KBM-7 (cell line): ENCODE measurements at regions not wholly inside any gene's neighbourhood (a gene's known extent, or its start where the extent isn't known, plus 50 kb on each side); places are given as distances from the start of the nearest gene placed in this dataset.
"Not testable (repeated sequence)": the region's sequence is repeated elsewhere in the genome, so short reads cannot be mapped to it uniquely, and the experiment has no call there.

Experiments used
- DNase-seq: peaks from one replicate; pipeline ENCODE4 v3.0.0-alpha.2; 2015
- in situ Hi-C: fragments of 300-500 bp; cut with MboI; formaldehyde crosslinking; loops from 2 replicates; pipeline ENCODE4 v1.14.3; 2020; ENCODE audit warnings: low sequenced_read_pairs, low pct_unique_long_range_greater_than_20kb, mixed read lengths

DNA sequence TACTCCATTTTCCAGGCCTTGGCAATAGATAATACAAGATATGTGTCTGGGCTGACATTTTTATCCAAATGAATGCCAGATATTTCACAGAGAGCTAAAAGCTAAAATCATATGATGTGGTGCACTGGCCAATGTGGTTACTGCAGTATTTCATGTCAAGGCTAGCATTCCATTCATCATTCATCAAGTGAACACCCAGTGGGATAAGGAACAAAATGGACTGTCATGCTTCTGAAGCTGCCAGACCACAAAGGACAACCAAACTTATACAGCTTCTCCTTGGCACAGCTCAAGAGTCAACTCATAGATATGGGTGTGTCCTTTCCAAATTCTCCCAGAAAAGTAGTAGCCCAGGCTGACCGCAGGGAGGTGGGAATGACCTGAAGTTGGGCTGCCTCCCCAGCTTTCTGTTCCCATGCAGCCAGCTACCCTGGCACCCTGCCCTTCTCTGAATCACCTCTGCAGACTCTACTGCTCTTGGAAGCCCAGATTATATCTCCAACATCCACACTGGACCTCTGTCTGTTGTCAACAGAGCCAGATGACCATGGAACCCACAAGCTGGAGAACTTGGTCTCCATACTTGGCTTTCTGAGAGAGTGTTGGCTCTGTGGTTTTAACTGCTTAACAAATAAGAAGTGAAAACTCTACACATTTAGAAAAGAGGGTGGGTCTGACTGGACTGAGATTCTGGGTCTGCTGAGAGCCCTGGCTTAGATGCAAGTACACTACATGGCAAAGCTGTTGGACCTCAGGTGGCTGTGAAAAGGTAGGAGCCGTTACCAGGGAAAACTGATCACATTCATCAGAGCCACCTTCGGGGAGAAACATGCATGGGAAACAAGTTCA is 122.8 kb downstream of the ALDH8A1 start:
- in situ Hi-C loops = loop anchor here (25.0 kb wide), 1 partner anchor 665 kb away; no protein-coding TSS in a partner anchor
- no peak for DNase-seq

DNA sequence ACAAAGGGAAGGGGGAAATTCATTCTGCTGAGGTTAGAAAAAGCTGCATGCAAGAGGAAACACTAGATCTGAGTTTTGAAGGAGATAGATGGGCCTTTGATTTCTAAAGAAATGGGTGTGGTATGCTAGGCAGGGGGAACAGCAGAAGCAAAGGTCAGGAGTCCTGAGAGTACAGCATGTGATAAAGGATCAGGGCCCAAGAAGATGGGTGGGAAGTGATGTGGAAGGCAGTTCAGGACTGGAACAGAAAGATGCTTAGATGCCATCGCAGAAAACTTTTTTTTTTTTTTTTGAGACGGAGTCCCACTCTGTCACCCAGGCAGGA is 126.2 kb downstream of the ALDH8A1 start:
- in situ Hi-C loops = no loop called here
- DNase-seq = no peak

DNA sequence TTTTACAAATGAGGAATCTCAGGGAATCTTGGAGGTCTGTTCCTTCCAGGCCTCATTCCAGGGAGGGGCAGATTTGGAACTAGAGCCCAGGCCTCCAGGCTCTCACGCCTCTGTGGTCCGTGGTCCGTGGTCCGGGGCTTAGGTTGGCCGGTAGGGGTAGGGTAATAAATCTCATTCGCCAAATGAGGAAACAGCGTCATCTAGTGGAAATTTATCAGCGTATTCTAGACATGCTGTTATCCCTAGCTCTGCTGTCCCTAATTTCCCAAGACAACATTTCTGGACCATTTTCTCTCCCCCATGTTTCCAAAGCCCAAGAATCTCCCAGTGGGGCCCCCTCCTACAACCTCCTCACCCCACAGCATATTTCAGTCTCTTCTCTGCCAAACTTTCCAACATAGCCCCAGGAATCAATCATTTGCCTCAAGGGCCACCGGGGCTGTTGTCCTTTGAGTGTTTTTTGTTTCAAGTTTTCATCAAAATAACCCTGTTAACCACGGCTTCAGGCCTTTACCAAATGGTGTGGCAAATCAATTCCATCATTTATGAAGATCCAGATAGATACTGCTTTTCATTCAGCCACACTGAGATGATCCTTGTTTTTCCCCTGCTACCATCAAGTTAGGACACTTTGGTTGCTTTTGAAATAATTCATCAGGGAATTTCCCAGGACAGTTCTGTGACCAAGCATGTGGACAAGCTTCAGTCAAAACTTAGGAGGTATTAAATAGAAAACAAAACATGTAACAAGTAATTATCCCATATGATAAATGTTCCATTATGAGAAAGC is 126.8 kb downstream of the ALDH8A1 start:
- peak; percentile 80 for DNase-seq
- in situ Hi-C loops = no loop called here

DNA sequence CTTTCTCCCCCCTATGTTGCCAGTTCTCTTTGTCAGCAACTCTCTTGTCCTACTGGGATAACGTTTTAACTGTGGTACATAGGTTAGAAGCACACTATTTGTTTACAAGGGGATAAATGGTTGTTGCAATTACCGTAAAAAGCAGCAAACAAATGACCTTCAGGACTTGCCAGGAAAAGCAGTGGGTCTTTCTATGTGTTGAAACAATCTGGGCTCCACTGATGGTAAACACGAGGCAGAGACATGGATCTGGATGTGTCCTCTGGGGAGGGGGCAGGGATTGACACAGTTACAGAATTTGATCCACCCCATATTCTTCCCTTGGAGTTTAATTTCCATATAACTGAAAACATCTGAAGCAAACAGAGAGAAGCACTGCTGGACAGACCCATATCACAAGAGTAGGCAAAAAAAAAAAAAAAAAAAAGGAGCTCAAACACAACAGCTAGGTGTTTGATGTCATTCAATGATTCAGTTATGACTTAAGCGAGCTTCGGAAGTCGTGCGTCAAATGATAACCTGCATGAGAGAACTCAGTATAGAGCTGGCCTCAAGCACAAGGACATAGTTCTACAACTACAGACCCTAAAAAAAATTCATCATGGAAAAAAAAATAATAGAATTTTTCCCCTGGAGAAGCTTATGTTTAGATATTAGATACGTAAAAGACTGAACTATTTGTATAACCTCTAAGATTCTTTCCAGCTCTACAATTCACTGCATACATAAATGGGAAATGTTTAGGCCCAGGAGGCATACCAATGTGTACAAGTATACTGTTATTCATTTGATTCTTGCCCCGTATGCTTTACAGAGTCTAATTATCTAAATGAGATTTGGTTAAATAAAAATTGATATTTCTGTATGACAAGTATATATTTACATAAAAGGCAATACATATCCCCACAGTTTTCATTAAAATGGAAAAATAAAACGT is 127.7 kb downstream of the ALDH8A1 start:
- no peak for DNase-seq
- in situ Hi-C loops = no loop called here

DNA sequence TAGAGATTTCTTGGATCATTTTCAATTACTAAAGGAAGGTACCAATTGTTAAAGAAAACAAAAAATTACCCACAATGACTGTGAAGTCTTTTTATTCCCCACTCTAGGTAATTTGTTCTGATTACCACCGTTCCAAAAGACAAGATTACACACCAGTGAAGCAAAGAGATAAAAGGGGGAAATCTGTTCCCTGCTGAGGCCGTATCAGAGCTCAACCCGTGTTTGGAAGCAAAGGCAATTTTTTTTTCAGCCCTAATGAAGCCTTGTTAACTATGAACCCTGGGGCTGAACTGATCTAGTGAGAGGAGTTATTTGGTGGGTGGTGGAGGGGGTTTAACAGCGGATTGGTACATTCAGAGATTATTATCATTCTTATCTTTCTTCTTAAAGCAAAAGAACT is 128.5 kb downstream of the ALDH8A1 start:
- in situ Hi-C loops = no loop called here
- DNase-seq = no peak

DNA sequence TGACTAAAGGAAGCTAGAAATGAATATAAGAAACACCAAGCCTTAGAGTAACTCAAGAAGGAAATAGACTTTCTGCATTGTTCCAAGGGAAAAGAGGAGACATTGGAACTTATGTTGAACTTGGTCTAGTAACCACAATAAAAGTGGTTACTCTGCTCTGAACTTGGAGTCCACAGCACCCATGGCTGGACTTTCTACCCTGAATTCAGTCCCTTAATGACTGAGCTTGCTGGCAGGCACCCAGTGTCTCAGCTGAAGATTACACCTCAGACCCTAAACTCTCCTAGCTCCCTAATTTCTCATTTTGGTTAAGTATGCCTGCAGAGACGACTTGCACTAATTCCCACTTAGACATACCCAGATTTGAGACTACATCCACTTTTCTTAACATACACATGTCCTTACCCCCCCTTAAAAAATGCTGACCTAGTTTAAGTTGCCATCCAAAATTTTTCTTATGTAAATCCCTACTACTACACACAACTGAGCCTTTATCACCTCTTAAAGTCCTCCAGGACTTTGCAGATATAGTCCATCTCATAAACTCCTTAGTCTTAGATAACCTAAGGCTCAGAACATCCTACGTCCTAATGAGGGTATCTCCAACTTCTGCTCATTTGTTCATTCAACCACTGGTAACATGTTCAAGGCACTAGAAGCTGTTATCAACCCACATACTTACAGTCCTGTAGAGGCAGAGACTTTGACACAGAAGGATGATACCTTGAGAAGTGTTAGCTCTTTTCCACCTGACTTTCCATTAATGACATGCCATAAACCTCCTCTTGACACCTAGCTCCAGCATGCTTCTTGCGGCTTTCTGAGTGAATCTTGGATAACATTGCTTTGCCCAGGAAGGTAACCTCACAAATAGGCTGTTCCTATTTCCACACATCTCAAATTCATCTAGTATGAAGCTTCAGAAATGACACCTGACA is 129.8 kb downstream of the ALDH8A1 start:
- in situ Hi-C loops = no loop called here
- DNase-seq = no peak

DNA sequence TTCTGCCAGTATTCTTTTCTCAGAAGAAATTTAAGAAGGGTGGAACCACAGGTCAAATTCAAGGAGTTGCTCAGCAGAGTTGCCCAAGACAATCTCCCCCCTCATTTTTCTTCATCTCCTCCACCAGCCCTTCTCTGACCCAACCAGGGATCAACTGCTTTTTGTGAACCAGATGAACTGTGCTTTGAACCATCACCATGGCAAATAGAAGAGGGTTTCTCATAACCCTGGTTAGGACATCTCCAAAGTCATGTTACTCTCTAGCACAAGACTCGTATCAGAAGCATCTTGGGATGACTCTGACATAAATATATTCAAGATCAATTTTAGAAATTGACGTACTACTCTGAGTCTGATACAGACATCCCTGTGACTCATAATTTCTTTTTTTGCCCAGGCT is 130.7 kb downstream of the ALDH8A1 start:
- in situ Hi-C loops = no loop called here
- DNase-seq = no peak

DNA sequence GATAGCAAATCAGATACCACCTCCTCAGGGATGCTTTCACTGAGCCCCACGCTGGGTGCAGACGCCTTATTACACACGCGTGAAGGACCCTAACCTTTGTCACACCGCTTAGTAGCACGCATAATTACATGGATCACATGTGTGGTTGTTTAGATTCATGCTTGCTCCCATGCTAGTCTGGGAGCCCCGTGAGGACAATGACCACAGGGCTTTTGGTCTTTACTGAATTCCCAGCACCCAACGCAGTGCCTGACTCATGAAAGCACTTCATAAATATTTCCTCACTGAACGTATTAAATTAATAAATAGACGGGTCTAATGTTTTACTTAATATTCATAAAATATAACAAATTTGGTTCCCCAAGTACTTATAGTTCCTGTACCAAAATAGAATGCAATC is 132.5 kb downstream of the ALDH8A1 start:
- in situ Hi-C loops = no loop called here
- DNase-seq = no peak

DNA sequence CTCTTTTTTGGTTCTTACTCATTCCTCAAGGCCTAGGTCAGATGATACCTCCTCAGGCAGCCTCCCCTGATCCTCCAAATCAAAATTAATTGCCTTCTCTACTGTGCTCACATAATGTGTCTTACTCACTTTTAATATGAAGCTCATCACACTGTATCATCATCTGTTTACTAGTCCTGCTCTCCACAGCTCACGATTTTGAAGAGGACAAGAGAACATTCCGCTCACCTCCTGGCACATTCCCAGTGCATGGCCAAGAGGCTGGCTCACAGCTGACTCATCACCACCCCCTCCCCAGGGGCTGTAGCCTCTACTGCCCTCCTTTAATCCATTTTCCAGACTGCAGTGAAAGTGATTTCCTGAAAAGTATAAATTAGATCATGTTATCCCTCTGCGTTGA is 133.1 kb downstream of the ALDH8A1 start:
- in situ Hi-C loops = no loop called here
- no peak for DNase-seq

DNA sequence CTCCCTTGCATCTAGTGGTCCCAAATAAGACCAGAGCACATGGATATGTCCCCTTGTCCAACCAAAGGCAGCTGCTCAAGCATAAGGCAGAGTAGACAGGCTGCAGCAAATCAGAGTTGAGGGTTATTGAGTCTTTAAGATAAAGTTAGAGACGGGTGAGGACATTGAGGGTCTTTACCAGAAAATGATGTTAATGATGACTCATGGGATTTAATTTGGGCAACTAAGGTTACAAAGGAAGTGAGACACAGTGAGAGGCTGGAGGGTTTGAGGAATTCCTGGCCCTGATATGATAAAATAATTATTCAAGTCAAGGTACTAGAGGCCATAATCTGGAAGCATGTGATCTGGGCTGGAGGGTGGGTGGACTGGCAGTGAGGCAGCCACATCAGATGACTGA is 133.6 kb downstream of the ALDH8A1 start:
- in situ Hi-C loops = no loop called here

DNA sequence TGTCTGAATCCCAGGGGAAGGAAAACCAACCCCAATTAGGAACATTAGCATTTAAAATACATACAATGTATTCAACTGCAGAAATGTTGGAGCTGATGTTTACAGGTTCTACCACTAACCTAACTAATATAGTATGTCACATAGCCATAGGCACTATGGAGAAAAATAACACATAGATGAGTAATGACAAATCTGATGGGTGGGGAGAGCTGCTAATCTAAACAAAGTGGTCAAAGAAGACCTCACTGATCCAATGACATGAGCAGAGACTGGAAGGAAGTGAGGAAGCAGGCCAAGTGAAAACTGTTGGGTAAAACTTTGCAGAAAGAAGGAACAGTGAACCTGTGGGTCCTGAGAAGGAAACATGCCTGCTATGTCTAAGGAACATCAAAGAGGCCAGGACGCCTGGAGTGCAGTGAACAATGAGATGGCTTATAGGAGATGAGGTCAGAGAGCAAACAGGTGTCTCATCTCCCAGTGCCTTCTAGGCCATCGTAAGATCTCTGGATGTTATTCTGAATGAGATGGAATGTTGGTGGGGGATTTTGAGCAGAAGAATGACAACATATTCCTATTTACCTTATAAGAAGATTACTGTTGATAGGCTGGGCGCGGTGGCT is 135.7 kb downstream of the ALDH8A1 start:
- no peak for DNase-seq
- in situ Hi-C loops = no loop called here

More for the DNA sequence above, 133.6 kb downstream of the ALDH8A1 start:
- DNase-seq = no peak

DNA sequence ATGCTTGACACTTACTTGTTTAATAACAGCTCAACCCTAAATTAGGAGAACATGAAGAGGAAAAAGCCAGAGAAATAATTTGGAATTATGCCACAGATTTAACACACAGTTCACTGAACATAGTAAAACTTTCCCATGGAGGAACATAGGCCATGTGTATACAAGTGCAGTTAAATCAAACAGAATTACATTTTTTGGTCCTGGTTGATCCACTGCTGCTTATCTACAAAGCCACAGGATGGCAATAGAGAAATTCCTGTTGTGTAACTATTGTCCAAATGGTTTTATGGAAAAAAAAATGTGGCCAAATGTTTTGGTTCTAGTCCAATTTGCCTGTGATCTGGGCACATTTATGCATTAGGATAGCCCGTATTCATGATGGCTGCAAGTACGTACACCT is 136.8 kb downstream of the ALDH8A1 start:
- no peak for DNase-seq
- in situ Hi-C loops = no loop called here

DNA sequence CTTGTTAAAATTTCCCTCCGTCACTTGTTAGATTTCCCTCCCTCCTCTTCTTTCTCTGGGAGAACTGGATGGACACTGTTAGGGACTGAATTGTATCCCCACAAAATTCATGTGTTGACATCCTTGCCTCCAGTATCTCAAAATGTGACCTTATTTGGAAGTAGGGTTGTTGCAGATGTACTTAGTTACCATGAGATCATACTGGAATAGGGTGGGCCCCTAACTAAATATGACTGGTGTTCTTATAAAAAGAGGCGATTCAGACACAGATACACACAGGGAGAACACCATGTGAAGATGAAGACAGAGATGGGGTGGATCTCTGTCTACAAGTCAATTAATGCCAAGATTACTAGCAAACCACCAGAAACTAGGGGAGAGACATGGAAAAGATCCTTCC is 139.5 kb downstream of the ALDH8A1 start:
- in situ Hi-C loops = no loop called here
- no peak for DNase-seq

DNA sequence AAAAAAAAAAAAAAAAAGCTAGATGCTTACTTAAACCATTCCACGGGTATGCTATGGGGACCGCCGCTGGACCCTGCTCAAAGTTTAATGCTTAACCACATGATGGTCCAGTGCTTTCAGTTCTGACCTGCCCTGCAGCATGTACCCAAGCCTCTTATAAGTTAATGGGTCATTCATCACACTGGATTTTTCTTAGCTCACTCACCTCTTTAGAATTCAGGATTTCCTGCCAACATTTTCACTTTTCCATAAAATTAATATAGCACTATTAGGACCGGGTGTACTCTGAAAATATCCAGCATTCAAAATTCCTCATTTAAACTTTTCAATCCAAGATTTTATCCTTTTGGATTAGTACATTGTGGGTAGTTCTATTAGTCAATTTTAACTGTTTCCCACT is 140.8 kb downstream of the ALDH8A1 start:
- DNase-seq = no peak
- in situ Hi-C loops = no loop called here

DNA sequence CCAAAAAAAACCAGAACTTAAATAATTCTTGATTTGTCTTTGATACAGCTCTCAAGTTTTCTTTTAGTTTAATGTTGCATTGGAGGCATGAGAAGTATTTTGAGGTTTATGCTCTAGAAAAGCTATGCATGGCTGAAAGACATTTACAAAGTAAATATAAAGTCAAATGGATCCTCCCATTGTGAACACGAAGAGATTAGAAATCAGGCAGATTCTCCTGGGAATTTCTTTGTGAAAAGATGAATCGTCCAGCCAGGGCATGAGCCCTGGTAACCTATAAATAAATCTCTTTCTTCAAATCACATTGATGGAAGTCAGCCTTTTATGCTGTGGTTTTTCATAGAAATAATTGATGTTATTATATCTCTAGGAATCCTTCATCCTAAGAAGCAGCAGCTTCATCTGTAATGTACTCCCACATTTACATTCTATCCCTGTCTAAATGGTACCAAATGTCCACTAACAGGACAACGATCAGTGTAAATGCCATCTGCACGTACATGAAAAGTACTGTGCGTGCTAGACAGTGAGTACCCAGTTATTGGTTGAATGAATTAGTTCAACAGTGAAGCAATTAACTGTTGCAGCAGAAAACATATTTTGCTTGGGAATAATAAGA is 143.6 kb downstream of the ALDH8A1 start:
- no peak for DNase-seq
- in situ Hi-C loops = no loop called here

DNA sequence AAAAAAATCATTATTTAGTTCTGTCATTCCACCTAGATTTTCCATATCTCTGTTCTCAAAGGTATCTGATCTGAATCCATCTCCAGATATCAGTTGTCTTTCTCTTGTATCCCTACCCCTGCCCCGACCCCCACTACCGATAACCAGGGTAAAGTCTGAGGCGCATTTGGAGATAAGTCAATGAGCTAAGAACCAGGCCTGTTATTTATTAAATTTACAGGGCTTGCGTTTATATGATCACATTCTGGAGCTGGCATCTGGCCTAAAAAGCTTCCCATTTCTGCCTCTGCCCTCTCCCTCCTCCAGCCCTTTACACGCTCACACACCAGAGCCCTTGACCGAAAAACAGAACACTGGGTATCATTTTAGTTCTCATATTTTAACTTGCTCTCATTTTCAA is 144.7 kb downstream of the ALDH8A1 start:
- no peak for DNase-seq
- in situ Hi-C loops = no loop called here

DNA sequence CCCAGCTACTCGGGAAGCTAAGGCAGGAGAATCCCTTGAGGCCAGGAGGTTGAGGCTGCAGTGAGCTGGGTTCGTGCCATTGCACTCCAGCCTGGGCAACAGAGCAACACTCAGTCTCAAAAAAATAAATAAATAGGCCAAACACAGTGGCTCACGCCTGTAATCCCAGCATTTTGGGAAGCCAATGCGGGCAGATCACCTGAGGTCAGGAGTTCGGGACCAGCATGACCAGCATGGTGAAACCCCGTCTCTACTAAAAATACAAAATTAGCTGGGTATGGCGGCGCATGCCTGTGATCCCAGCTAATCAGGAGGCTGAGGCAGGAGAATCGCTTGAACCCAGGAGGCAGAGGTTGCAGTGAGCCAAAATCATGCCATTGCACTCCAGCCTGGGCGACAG is 145.6 kb downstream of the ALDH8A1 start:
- DNase-seq, in situ Hi-C loops: not testable (repeated sequence)
